ENCODE measurements at regions not wholly inside any gene's neighbourhood (a gene's known extent, or its start where the extent isn't known, plus 50 kb on each side); places are given as distances from the start of the nearest gene placed in this dataset.
"Not testable (repeated sequence)": the region's sequence is repeated elsewhere in the genome, so short reads cannot be mapped to it uniquely, and the experiment has no call there.

DNA sequence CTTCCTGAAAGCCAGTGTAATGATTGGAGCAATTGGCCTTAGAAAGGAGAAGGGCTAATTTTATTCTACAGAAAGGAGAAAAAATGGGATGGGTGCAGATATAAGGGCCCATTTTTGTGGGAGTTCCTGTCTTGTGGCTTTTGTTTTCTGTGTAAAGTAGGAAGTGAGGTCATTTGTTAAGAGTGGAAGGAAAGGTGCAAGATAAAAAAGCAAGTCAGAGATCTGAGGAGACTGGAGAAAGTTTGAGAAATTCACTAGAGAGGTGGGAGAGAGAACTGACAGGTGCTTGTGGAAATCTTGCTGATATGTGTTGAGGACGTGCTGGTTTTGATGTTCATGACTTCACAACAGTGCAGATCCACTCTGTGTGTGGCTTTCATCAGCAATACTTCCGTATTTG is 349.4 kb downstream of the DLEU7 start:
- ChIA-PET CTCF (no interaction called here), POLR2A (no interaction called here)
- DNase-seq (ENCODE audit: low read depth), result no peak
- H3K4me3 ChIP-seq (ENCODE audit: low read depth, low read length), result no peak overlapping the region
- TF ChIP-seq CTCF (IDR thresholded peaks at IDR 0.05; ENCODE audit: insufficient read depth, low read depth, low read length), result no peak
- peaks cover 1% of the 10 kb centered on the region; the same call in 1 of the 2 replicates for H3K27me3 ChIP-seq (ENCODE audit: control insufficient read depth, insufficient read depth, low read length)
- no peaks in the 10 kb centered on the region for H3K36me3 ChIP-seq (ENCODE audit: control insufficient read depth, insufficient read depth, low read length)

DNA sequence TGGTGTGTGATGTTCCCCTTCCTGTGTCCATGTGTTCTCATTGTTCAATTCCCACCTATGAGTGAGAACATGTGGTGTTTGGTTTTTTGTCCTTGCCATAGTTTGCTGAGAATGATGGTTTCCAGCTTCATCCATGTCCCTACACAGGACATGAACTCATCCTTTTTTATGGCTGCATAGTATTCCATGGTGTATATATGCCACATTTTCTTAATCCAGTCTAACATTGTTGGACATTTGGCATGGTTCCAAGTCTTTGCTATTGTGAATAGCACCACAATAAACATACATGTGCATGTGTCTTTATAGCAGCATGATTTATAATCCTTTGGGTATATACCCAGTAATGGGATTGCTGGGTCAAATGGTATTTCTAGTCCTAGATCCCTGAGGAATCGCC is 340.3 kb downstream of the DLEU7 start:
- H3K4me3 ChIP-seq (ENCODE audit: low read depth, low read length); POLR2A ChIA-PET; CTCF ChIA-PET; DNase-seq (ENCODE audit: low read depth); H3K27me3 ChIP-seq (ENCODE audit: control insufficient read depth, insufficient read depth, low read length); H3K36me3 ChIP-seq (ENCODE audit: control insufficient read depth, insufficient read depth, low read length): not testable (repeated sequence)

DNA sequence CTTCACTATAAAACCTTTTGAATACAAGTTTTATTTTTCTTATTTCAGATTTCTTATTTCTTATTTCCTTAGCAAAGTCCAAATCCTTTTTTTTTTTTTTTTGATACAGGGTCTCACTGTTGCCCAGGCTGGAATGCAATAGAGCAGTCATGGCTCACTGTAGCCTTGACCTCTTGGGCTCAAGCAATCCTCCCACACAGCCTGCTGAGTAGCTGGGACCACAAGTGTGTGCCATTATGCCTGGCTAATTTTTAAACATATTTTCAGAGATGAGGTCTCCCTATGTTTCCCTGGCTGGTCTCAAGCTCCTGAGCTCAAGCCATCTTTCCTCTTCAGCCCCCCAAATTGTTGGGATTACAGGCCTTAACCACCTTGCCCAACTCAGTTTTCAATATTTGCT is 334.3 kb downstream of the DLEU7 start:
- no peak for TF ChIP-seq CTCF (IDR thresholded peaks at IDR 0.05; ENCODE audit: insufficient read depth, low read depth, low read length)
- ChIA-PET POLR2A (no interaction called here), CTCF (no interaction called here)
- no peak overlapping the region for H3K4me3 ChIP-seq (ENCODE audit: low read depth, low read length)
- no peak for DNase-seq (ENCODE audit: low read depth)
- no peaks in the 10 kb centered on the region for H3K36me3 ChIP-seq (ENCODE audit: control insufficient read depth, insufficient read depth, low read length)
- H3K27me3 ChIP-seq (ENCODE audit: control insufficient read depth, insufficient read depth, low read length), result no peaks in the 10 kb centered on the region

- no peak for TF ChIP-seq CTCF (IDR thresholded peaks at IDR 0.05; ENCODE audit: insufficient read depth, low read depth, low read length)
- H3K36me3 ChIP-seq (ENCODE audit: control insufficient read depth, insufficient read depth, low read length), result no peaks in the 10 kb centered on the region
- H3K4me3 ChIP-seq (ENCODE audit: low read depth, low read length), result no peak overlapping the region
- H3K27me3 ChIP-seq (ENCODE audit: control insufficient read depth, insufficient read depth, low read length), result no peaks in the 10 kb centered on the region
- DNase-seq (ENCODE audit: low read depth), result no peak
- CTCF ChIA-PET, result interaction anchor here (0.8 kb wide), 1 partner anchor 534 kb away, joined by 4 read pairs; no protein-coding TSS in a partner anchor
- POLR2A ChIA-PET, result no interaction called here
These were observed 333.6 kb downstream of the DLEU7 start for GRCh38 chr13:50509771-50510441.

GRCh38 chr13:50510885-50511545 is 332.5 kb downstream of the DLEU7 start:
- H3K36me3 ChIP-seq (ENCODE audit: control insufficient read depth, insufficient read depth, low read length); H3K4me3 ChIP-seq (ENCODE audit: low read depth, low read length); DNase-seq (ENCODE audit: low read depth); POLR2A ChIA-PET; CTCF ChIA-PET; H3K27me3 ChIP-seq (ENCODE audit: control insufficient read depth, insufficient read depth, low read length): not testable (repeated sequence)

GRCh38 chr13:50511877-50512341 is 331.6 kb downstream of the DLEU7 start:
- POLR2A ChIA-PET, result no interaction called here
- CTCF ChIA-PET, result interaction anchor here (0.6 kb wide), 1 partner anchor 429 kb away, joined by 4 read pairs; no protein-coding TSS in a partner anchor
- Histone ChIP-seq H3K27me3 (ENCODE audit: control insufficient read depth, insufficient read depth, low read length) (no peaks in the 10 kb centered on the region), H3K4me3 (ENCODE audit: low read depth, low read length) (no peak overlapping the region), H3K36me3 (ENCODE audit: control insufficient read depth, insufficient read depth, low read length) (no peaks in the 10 kb centered on the region)
- no peak for DNase-seq (ENCODE audit: low read depth)
- TF ChIP-seq CTCF (IDR thresholded peaks at IDR 0.05; ENCODE audit: insufficient read depth, low read depth, low read length), result no peak

Measured in BJ (cell line).